NCI-H146 treated with DMSO at 0.1 percent for 48 hours (cell line): ENCODE measurements at regions not wholly inside any gene's neighbourhood (a gene's known extent, or its start where the extent isn't known, plus 50 kb on each side); places are given as distances from the start of the nearest gene placed in this dataset.

Experiments
- DNase-seq: peaks from one replicate; lab custom pipeline; 2025; ENCODE audit not compliant: unreplicated experiment; lab: John Stamatoyannopoulos, UW

- no peak for DNase-seq
These were observed 541.9 kb upstream of the CDH11 start for GRCh38 chr16:65663774-65664173.

GRCh38 chr16:65662256-65662655, 540.4 kb upstream of the CDH11 start:
- DNase-seq: no peak

DNA sequence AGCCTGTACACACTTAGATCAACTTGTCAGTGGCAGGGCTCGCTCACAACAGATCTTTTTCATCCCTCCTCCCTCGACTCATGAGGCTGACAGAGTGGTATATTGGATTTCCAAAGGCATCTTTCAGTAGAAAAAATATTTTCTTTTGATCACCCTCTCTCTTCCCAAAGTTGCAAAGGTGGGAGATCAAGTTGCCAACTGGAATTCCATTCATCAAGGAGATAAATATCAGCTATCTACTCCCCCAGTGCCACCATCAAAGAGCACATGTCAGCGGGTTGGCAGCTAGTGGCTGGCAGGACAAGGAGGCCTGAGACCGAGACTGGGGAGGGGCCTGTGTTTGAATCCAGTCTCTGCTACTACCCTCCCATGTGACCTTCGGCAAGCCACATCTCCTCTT, 539.7 kb upstream of the CDH11 start:
- DNase-seq: no peak

GRCh38 chr16:65660390-65660789, 538.5 kb upstream of the CDH11 start:
- DNase-seq: no peak

DNA sequence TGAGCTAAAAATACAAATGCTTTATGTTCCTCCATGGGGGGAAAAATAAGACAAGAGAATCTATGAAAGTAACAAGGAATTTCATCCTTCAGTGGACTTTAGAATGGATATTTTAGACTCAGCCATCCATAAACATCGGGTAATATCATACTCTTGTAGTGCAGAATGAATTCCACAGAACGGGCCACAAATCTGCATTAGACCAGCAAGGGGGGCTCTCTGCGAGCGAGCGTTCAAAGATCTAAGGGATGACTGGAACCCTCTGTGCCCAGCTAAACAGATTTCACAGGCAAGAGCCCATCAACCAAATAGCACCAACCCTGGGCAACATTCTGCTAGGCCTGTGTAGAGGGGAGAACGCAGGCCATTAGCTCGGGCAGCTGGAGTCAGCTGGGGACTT, 537.9 kb upstream of the CDH11 start:
- no peak for DNase-seq

DNA sequence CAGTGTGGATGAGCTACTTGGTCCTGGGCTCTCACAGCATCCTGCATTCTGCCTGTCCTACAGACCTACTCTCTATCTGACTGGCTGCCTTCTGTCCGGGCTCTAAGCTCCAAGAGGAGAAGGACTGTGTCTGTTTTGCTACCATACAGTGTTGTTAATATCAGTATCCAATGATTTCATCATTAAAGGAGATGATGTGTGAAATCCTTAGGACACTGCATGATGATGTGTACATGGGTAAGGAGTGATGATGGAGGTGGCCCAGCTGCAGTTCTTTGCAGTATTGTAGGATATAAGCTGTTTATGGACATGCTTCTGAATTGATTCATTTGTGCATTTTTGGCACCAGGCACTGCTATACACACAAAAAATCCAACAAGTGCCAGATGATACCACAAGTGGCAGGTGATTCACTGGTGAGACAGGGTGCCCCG, 536.9 kb upstream of the CDH11 start:
- no peak for DNase-seq

DNA sequence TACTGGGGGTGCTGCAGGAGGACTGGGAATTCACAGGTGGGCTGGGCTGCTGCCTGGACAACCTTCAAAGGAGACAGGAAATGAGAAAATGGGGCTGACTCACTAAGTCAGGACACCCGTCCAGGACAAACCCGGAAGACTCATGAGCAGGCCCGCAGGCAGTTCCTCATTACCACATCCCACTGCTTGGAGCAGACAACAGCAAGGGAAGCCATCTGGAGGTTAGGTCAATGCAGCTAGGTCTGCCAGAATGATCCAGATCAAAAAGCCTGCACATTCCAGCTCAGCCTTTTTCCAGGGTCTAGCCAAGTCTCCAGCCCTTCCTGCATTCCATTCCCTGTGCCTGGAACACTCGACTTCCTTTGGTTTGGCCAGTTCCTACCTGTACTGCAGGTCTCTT, 536.5 kb upstream of the CDH11 start:
- no peak for DNase-seq

DNA sequence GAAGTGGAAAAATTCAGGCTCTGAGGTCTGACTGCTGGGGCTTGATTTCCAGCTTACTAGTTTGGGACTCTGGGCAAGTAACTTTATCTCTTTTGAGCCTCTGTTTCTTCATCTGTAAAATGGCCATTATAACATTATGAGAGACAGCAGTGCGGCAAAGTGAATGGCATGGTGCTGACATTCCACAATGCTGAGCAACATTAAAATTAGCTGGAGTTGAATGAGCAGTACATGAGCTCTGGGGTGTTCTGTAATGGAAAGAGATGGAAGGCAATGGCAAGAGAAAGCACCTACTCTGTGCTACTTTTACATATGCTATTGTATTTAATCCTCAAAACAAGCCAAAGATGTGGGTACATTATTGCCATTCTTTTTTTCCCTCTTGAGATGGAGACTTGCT, 535.7 kb upstream of the CDH11 start:
- no peak for DNase-seq

DNA sequence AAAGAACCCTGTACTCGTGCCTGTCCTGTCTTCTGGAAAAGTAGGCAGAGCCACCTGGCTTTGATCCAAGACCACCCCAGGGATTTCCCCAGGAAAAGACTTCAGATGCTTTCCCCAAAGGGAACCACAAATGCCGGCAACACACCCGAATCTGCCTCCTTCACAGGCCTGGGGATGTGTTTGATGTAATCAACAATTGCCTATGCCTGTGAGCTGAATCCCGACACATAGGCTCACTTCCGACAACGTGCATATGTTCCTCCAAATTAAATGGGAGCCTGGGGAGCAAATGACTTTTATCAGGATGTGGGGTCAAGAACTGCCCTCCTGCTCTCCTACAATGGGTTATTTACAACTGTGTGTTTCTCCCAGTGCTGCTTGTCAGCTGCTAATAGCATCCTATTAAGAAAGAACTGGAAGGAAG, 535.2 kb upstream of the CDH11 start:
- no peak for DNase-seq

DNA sequence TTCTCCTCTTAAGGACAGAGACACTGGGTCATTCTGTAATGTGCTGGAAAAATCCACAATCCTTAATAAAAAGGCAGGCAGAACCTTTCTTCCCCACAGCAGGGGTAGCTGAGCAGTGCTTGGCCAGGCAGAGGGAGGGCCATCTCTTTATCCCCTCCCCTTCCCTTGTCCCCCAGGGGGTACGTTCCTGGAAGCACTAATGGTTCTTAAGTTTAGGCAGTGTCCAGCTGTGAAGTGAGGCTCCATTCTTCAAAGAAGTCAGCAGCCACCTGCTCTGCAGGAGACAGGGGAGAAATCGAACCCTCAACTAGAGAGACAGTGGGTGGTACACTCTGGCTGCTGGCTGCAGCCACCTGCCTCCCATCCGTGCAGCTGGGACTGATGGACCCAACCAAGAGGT, 533.9 kb upstream of the CDH11 start:
- DNase-seq: no peak

- DNase-seq: no peak
These were observed 526.2 kb upstream of the CDH11 start for GRCh38 chr16:65648101-65648500.

DNA sequence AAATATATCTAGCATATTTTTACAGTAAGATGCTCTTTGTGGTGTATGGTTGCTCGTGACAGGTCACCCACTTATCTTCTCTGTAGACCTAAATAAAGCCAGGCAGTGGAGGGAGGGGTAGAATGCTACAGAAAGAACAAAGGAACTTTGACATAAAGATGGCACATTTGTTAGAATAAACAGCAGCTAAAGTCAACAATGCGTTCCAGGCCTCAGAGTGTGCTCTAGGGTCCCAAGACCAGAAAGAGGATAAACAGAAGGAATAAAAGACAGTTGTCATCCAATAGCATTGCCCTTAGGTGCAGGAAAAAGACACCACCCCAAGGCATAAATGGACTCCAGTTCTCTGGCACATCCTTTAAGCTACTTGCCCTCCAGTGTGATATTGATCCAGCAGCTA, 523.0 kb upstream of the CDH11 start:
- DNase-seq: no peak

- no peak for DNase-seq
These were observed 520.0 kb upstream of the CDH11 start for GRCh38 chr16:65641762-65642289.

GRCh38 chr16:65641049-65641761, 519.3 kb upstream of the CDH11 start:
- no peak for DNase-seq

DNA sequence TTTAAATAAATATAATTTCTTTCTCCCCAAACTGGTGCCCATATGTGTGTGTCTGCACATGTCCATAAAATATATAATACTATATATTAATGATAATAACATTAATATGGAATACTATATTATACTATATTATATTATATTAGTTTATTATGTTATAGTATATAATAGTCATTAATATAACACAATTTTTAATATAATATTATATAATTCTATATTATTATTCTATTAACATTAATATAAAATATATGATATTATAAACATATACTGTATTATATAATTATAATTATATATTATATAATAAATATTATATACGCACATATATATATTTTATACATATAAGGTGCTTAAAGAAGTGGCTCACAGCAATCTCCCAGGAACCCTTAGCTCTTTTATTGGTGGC, 513.0 kb upstream of the CDH11 start:
- no peak for DNase-seq

- DNase-seq: no peak
These were observed 512.4 kb upstream of the CDH11 start for GRCh38 chr16:65634291-65634690.

GRCh38 chr16:65624666-65625065, 502.8 kb upstream of the CDH11 start:
- DNase-seq: no peak

DNA sequence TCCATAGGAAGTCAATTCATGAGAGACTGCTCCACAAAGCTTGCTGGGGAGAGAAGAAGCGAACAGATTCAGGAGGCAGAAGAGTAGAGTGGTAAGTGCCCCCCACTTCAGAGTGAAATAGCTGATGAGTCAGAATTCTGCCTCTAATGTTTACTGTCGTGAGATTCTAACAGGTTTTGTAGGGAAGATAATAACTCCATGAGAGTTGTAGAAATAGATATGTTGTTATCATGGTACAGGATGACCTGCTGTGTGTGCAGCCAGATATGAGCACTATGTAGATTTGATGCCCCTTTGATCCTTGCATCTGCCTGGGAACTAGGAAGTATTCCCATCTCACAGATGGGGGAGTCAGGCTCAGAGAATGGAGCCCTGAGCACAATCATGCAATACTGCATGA, 502.4 kb upstream of the CDH11 start:
- no peak for DNase-seq

DNA sequence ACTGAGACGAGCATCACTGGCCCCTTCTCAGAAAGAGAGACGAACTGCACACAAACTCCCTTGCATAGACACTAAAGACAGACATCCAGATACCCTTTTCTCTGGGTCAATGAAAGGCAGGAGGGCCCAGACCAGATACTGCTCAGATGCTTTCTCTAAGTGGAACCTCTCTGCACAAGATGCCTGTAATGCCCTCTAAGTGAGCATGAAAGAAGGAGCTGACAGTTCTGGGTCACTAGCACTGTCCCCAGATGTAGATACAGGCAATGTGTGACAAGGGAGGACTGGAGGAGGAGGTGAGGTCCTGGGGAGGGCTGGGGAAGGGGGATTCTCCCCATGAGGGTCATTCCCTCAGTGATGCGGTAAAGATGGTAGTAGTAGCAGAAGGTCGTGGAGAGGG, 501.0 kb upstream of the CDH11 start:
- no peak for DNase-seq

GRCh38 chr16:65622151-65622550, 500.3 kb upstream of the CDH11 start:
- no peak for DNase-seq

- DNase-seq: no peak
These were observed 499.8 kb upstream of the CDH11 start for GRCh38 chr16:65621640-65622039.

GRCh38 chr16:65619606-65620005, 497.7 kb upstream of the CDH11 start:
- DNase-seq: no peak

DNA sequence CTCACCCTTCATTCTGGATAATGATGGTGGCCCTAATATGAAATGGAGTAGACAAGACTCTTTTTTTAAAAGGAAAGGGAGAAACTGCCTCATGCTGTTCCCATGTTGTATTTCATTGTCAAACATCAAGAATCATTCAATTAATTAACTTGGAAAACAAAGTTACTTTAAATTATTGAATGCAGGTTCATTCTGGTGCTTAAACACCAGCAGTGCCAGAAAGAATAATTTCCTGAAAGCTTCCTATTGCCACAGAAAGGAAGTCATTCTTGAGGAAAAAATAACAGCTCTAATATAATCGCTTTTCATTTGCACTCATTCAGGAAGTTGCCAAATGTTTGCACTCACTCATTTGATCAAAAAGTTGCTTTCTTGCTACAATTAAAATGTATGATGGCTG, 497.1 kb upstream of the CDH11 start:
- DNase-seq: no peak
